Esophagus squamous epithelium (tissue), 5 donors: ENCODE measurements at regions not wholly inside any gene's neighbourhood (a gene's known extent, or its start where the extent isn't known, plus 50 kb on each side); places are given as distances from the start of the nearest gene placed in this dataset.

Experiments used
- DNase-seq: peaks from one replicate; lab custom pipeline; 2025; lab: John Stamatoyannopoulos, UW
- H3K27ac ChIP-seq, 4 donors: fragments of 200-600 bp; sonication (generic); one replicate each; pipeline ENCODE4 v1.5.1; 2016 to 2019; ENCODE audit warnings: mild to moderate bottlenecking in 1 of 4
- H3K27me3 ChIP-seq, 4 donors: fragments of 200-600 bp; sonication (generic); 1 replicate in 3 of 4; 2 replicates in 1 of 4; pipeline versions ENCODE4 v1.5.1 to v1.6.0; 2017 to 2021; ENCODE audit warnings: antibody characterized with exemption in 1 of 4
- H3K36me3 ChIP-seq, 3 donors: fragments of 200-600 bp; sonication (generic); one replicate each; pipeline ENCODE4 v1.5.1; 2016 to 2019
- H3K4me1 ChIP-seq, 3 donors: fragments of 200-600 bp; sonication (generic); one replicate each; pipeline ENCODE4 v1.5.1; 2017 to 2019
- H3K4me3 ChIP-seq, 4 donors: fragments of 200-600 bp; sonication (generic); 1 replicate in 3 of 4; 2 replicates in 1 of 4; pipeline ENCODE4 v1.5.1; 2016 to 2019; ENCODE audit warnings: mild to moderate bottlenecking in 2 of 4, moderate library complexity in 1 of 4
- H3K9me3 ChIP-seq, 3 donors: fragments of 200-600 bp; sonication (generic); one replicate each; pipeline ENCODE4 v1.5.1; 2016 to 2019
- POLR2A ChIP-seq, 4 donors: fragments of 450-650 bp; IDR thresholded peaks; one replicate each; pipeline ENCODE4 v1.6.1; 2017; ENCODE audit warnings: antibody characterized with exemption in 4 of 4, mild to moderate bottlenecking in 4 of 4, moderate library complexity in 3 of 4
- WGBS, 2 donors: methylation state at CpG; one replicate each; pipeline ENCODE4 v1.1.5; 2018; 5-methylcytosine and 5-hydroxymethylcytosine counted together
- intact Hi-C: fragments of 100-400 bp; cut with DNase I; formaldehyde crosslinking; loops from one replicate; pipeline ENCODE4 v1.15.0; 2022
- TF ChIP-seq, protein P1 (sequence below), 6 experiments: fragments of 450-650 bp in 4 of 6; fragments of 200-600 bp in 2 of 6; sonication (generic) in 2 of 6; IDR thresholded peaks; one replicate each; pipeline ENCODE4 v1.5.1; 2016 to 2019; ENCODE audit warnings: antibody characterized with exemption in 6 of 6, mild to moderate bottlenecking in 4 of 6, moderate library complexity in 4 of 6
- donor health status: DM: yes; HTN: yes; CAD: no.

DNA sequence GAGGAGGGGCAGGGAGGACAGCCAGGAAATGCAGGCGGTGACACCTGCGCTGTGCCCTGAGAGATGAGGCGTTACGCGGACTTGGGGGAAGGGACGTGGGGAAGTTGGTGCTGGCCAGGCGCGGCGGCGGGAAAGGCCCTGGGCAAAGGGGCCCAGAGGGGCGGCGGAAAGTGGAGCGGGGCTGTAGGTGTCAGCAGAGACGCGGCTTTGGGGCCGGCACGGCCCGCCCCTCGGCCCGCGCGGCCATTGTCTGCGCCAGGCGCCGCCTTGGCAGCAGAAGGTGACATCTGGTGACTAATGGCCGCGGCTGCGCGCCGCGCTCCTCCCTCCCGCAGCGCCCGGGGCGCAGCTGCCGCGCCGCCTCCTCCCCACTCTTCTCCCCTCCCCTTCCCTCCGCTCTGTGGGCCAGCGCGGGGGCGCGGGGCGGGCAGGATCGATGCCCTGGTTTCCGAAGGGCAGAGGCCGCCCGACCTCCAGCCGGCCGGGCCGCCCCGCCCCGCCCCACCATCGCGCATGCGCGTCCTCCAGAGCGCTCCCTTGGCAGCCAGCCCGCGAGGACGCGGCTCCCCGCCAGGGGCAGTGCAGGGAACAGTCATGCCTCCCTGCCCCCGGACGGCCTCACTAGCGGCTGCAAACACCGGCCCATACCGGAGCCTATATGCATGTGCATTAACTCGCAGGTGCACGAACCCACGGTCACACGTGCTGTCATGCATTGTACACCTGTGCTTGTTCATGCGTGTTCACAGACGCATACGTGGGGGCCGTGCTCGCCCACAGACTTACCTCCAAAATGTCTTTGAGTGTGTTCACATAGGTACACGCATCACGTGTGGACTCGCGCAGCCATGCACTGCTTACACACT, 269.6 kb downstream of the RPS24 start:
- 0 to 3% methylated on average over 13 to 16 of the region's 81 CpGs for WGBS, 2 donors

DNA sequence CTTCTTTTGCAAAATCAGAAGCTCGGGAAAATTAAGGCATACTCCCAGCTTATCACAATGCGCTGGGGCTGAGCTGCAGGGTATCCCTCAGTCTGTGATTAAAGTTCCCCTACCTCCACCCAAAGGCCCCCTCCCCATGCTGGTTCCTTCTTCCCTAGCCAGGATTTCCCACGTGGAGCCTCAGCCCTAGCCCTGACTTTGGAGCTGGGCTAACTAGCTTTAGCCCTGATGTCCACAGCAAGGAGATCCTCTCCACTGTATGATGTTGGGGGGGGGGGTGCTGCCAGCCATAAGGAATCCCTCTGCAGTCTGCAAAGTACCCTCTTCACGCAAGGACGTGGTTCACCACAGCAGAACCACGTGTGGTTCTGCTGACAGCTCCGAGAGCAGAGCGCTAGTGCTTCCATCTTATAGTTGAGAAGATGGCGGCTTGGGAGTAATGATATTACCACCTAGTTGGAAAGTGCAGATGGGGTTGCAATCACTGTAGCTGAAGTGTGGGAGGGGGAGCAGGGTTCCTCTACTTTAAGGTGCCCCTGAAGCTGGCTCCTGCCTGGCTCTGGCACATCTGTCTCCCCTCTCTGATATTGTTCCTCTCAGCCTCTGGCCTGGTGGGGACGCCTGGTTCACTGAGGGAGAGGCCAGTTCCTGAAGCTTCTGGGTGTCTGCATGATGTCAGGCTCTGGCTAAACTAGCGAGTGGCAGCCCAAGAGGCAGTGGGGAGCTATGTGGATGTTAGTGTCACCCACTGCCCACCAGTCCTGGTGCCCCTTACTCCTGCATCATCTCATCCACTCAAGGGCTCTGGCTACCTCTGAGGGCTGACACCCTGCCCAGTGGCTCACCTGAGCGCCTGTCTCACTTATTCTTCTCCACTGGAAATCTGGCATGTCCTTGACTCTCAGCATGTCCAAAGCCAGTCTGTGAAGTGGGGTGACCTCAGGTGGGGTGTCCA, 270.7 kb downstream of the RPS24 start:
- Histone ChIP-seq H3K27ac (peak overlapping the region in 1 of 4 donors; percentile 89), H3K9me3 (no peaks in the 10 kb centered on the region), H3K4me1 (peaks cover 4 to 20% (median 9%) of the 10 kb centered on the region in 3 donors), H3K36me3 (no peaks in the 10 kb centered on the region), H3K27me3 (no peaks in the 10 kb centered on the region), H3K4me3 (no peak overlapping the region)
- intact Hi-C loops, result no loop called here
- TF ChIP-seq, protein P1, sequence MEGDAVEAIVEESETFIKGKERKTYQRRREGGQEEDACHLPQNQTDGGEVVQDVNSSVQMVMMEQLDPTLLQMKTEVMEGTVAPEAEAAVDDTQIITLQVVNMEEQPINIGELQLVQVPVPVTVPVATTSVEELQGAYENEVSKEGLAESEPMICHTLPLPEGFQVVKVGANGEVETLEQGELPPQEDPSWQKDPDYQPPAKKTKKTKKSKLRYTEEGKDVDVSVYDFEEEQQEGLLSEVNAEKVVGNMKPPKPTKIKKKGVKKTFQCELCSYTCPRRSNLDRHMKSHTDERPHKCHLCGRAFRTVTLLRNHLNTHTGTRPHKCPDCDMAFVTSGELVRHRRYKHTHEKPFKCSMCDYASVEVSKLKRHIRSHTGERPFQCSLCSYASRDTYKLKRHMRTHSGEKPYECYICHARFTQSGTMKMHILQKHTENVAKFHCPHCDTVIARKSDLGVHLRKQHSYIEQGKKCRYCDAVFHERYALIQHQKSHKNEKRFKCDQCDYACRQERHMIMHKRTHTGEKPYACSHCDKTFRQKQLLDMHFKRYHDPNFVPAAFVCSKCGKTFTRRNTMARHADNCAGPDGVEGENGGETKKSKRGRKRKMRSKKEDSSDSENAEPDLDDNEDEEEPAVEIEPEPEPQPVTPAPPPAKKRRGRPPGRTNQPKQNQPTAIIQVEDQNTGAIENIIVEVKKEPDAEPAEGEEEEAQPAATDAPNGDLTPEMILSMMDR (IDR thresholded peaks at IDR 0.05), result no peak
- no peak for TF ChIP-seq POLR2A (IDR thresholded peaks at IDR 0.05)
- WGBS, 2 donors, result 70 to 90% methylated on average over 9 to 11 of the region's 12 CpGs
- DNase-seq, result no peak

More for the DNA sequence above, 269.6 kb downstream of the RPS24 start:
- peak in 3 of 4 donors; percentile 27 to 79 (median 74) for TF ChIP-seq POLR2A (IDR thresholded peaks at IDR 0.05)
- TF ChIP-seq, protein P1 (IDR thresholded peaks at IDR 0.05), result peak; percentile 56 to 90 (median 82)
- peak; percentile 93 for DNase-seq
- Histone ChIP-seq H3K27me3 (no peaks in the 10 kb centered on the region), H3K27ac (peak overlapping the region; percentile 81 to 89 (median 86)), H3K9me3 (no peaks in the 10 kb centered on the region), H3K4me3 (peak overlapping the region; percentile 61 to 68 (median 64)), H3K4me1 (peaks cover 4 to 20% (median 9%) of the 10 kb centered on the region in 3 donors), H3K36me3 (no peaks in the 10 kb centered on the region)
- intact Hi-C loops, result no loop called here

DNA sequence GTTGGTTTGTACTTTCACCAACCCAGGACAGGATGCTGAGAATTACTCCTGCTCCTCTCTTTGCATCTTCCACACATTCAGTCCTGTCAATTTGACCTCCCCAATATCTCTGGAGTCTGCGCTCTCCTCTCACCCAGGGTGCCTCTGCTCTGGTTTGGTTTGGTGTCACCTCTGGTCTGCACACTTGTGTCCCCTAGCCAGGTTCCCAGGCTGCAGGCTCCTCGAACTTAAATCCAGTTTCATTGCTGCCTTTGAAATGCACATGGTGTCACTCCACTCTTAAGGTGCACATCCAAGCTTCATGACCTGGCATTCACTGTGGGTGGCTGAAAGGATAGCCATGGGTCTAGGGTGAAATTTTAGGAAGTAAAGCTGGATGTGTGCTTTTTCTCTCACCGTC, 271.6 kb downstream of the RPS24 start:
- Histone ChIP-seq H3K27ac (no peak overlapping the region), H3K4me3 (no peak overlapping the region), H3K4me1 (peaks cover 4 to 20% (median 9%) of the 10 kb centered on the region in 3 donors), H3K36me3 (no peaks in the 10 kb centered on the region), H3K9me3 (no peaks in the 10 kb centered on the region), H3K27me3 (no peaks in the 10 kb centered on the region)
- WGBS, 2 donors, result 79 to 85% methylated on average over 3 of the region's 3 CpGs
- TF ChIP-seq, protein P1 (IDR thresholded peaks at IDR 0.05), result no peak
- TF ChIP-seq POLR2A (IDR thresholded peaks at IDR 0.05), result no peak
- no peak for DNase-seq
- intact Hi-C loops, result no loop called here

DNA sequence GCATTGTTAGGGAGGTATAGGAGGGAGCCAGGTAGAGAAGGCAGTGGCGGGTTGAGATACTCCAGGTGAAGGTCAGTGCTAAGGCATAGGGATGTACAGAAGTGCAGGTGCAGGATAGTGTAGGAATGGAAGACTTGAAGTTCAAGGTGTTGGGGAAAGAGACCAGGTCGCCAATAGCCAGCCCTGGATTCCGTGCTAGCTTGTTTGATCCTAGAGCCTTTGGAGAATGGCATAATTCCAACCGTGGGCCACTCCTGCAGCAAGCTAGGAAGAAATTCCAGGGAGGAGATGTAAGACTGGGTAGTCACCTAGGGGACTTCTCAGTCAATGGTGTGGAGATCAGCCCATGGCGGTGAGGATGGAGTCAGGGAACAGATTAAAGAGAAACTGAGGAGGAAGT, 272.7 kb downstream of the RPS24 start:
- intact Hi-C loops, result no loop called here
- Histone ChIP-seq H3K4me1 (peaks cover 4 to 20% (median 9%) of the 10 kb centered on the region in 3 donors), H3K36me3 (no peaks in the 10 kb centered on the region), H3K27ac (no peak overlapping the region), H3K27me3 (no peaks in the 10 kb centered on the region), H3K9me3 (no peaks in the 10 kb centered on the region), H3K4me3 (no peak overlapping the region)
- WGBS, 2 donors, result 85 to 88% methylated on average over 5 of the region's 5 CpGs
- no peak for DNase-seq
- TF ChIP-seq, protein P1 (IDR thresholded peaks at IDR 0.05), result no peak
- TF ChIP-seq POLR2A (IDR thresholded peaks at IDR 0.05), result no peak
